ENCODE measurements at regions not wholly inside any gene's neighbourhood (a gene's known extent, or its start where the extent isn't known, plus 50 kb on each side); places are given as distances from the start of the nearest gene placed in this dataset.

DNA sequence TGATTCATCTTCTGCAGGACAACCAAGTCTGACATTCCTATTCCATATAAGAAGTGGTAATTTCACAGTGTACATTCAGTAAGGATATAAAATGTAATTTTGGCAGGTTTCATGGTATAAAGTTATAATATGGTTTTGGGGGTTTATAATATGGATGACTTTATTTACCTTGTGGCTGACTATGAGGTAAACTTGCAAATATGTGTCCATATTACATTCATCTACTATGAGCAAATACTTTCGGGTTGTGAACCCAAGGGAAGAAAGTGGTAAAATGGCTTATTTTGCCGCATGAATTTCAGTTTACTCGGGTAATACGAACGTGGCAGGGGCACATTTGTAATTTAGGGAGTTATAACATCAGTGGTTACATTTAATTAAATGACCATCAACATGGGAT lies 86.7 kb upstream of the TNFSF11 start:
- H3K36me3 ChIP-seq (ENCODE audit: insufficient read depth in 1 of 2, low read depth in 1 of 2) = no peaks in the 10 kb centered on the region
- H3K27me3 ChIP-seq (ENCODE audit: insufficient read depth in 3 of 3, low read length in 2 of 3) = peaks cover 0 to 2% (median 0%) of the 10 kb centered on the region in 3 donors
- H3K4me3 ChIP-seq = no peak overlapping the region
- no peaks in the 10 kb centered on the region for H3K9me3 ChIP-seq
- no peak for ATAC-seq
- TF ChIP-seq, protein P1, sequence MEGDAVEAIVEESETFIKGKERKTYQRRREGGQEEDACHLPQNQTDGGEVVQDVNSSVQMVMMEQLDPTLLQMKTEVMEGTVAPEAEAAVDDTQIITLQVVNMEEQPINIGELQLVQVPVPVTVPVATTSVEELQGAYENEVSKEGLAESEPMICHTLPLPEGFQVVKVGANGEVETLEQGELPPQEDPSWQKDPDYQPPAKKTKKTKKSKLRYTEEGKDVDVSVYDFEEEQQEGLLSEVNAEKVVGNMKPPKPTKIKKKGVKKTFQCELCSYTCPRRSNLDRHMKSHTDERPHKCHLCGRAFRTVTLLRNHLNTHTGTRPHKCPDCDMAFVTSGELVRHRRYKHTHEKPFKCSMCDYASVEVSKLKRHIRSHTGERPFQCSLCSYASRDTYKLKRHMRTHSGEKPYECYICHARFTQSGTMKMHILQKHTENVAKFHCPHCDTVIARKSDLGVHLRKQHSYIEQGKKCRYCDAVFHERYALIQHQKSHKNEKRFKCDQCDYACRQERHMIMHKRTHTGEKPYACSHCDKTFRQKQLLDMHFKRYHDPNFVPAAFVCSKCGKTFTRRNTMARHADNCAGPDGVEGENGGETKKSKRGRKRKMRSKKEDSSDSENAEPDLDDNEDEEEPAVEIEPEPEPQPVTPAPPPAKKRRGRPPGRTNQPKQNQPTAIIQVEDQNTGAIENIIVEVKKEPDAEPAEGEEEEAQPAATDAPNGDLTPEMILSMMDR (IDR thresholded peaks at IDR 0.05) = no peak
- H3K4me1 ChIP-seq = no peaks in the 10 kb centered on the region
- WGBS, 3 donors = 91 to 97% (median 93%) methylated on average over 5 of the region's 5 CpGs
- intact Hi-C loops (cut with DNase I) = no loop called here
- no peak overlapping the region for H3K27ac ChIP-seq
- no peak for DNase-seq

DNA sequence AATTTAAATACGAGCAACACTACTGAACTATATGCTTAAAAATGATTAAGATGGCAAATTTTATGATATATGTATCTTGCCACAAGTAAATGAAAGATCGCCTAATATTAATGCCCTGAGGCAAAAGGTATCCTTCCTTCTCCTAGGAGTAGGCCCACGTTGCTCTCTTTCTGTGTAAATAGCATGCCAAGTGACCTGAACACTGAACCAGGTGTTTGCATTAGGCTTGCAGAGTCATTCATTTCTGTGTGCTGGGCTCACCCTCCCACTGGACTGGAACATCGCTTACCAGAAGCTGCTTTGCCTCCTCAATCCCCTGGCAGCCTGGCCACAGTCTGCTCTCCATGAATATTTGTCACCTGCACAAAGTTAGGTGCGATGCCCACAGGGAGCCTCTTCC lies 83.3 kb upstream of the TNFSF11 start:
- no peak for DNase-seq
- Histone ChIP-seq H3K27ac (no peak overlapping the region), H3K4me1 (no peaks in the 10 kb centered on the region), H3K36me3 (ENCODE audit: insufficient read depth in 1 of 2, low read depth in 1 of 2) (no peaks in the 10 kb centered on the region), H3K4me3 (no peak overlapping the region), H3K27me3 (ENCODE audit: insufficient read depth in 3 of 3, low read length in 2 of 3) (peaks cover 0 to 2% (median 0%) of the 10 kb centered on the region in 3 donors), H3K9me3 (no peaks in the 10 kb centered on the region)
- 66 to 69% (median 69%) methylated on average over 5 of the region's 5 CpGs for WGBS, 3 donors
- no peak for ATAC-seq
- TF ChIP-seq, protein P1 (IDR thresholded peaks at IDR 0.05) = no peak
- intact Hi-C loops (cut with DNase I) = no loop called here

DNA sequence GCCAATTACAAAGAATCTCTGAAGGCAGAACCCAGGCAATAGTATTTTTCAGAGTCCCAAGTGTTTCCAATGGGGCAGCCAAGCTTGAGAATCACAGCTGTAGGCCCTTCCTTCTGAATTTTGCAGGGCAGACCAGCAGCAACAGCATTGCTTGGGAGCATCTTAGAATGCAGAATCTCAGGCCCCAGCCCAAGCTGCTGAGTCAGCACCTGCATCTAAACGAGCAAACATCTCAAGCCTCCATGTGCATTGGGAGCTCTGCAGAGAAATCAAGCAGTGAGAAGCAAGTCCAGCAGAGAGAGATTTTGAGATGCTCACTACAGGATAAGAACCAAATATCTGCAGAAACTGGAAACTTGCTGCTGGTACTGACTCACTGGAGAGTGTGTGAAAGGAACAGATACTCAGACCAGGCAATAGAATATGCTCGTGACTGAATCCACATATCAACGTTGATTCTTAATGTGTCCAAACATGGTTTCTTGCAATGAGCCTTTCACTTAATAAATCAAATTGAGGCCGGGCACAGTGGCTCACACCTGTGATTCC lies 81.5 kb upstream of the TNFSF11 start:
- H3K36me3 ChIP-seq (ENCODE audit: insufficient read depth in 1 of 2, low read depth in 1 of 2) = no peaks in the 10 kb centered on the region
- no peak overlapping the region for H3K4me3 ChIP-seq
- DNase-seq (no peak), ATAC-seq (no peak)
- H3K9me3 ChIP-seq = no peaks in the 10 kb centered on the region
- WGBS, 3 donors = 74 to 78% (median 78%) methylated on average over 4 of the region's 4 CpGs
- TF ChIP-seq, protein P1 (IDR thresholded peaks at IDR 0.05) = no peak
- H3K27me3 ChIP-seq (ENCODE audit: insufficient read depth in 3 of 3, low read length in 2 of 3) = peaks cover 0 to 2% (median 0%) of the 10 kb centered on the region in 3 donors
- intact Hi-C loops (cut with DNase I) = no loop called here
- no peak overlapping the region for H3K27ac ChIP-seq
- no peaks in the 10 kb centered on the region for H3K4me1 ChIP-seq

DNA sequence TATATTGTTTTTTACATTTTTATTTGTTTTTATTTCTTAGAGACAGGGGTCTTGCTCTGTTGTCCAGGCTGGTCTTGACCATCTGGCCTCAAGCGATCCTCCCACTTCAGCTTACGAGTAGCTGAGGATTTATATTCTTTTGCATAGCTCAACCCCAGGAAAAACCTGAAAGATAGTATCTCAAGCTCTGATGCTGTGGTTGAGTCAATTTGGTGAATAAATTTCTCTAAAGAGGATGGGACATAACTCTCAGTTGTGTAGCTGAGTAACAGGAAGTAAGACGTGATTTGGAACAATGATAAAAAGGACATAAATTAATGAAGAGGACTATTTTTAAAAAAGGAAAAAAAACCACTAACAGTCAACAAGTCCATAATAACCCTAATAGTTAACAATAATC lies 79.8 kb upstream of the TNFSF11 start:
- Histone ChIP-seq H3K4me3 (no peak overlapping the region), H3K36me3 (ENCODE audit: insufficient read depth in 1 of 2, low read depth in 1 of 2) (no peaks in the 10 kb centered on the region), H3K27ac (no peak overlapping the region), H3K4me1 (no peaks in the 10 kb centered on the region), H3K9me3 (peaks cover 4% of the 10 kb centered on the region), H3K27me3 (ENCODE audit: insufficient read depth in 3 of 3, low read length in 2 of 3) (peaks cover 0 to 2% (median 0%) of the 10 kb centered on the region in 3 donors)
- ATAC-seq (no peak), DNase-seq (no peak)
- 64 to 77% (median 65%) methylated on average over 3 of the region's 3 CpGs for WGBS, 3 donors
- TF ChIP-seq, protein P1 (IDR thresholded peaks at IDR 0.05) = no peak
- intact Hi-C loops (cut with DNase I) = no loop called here

DNA sequence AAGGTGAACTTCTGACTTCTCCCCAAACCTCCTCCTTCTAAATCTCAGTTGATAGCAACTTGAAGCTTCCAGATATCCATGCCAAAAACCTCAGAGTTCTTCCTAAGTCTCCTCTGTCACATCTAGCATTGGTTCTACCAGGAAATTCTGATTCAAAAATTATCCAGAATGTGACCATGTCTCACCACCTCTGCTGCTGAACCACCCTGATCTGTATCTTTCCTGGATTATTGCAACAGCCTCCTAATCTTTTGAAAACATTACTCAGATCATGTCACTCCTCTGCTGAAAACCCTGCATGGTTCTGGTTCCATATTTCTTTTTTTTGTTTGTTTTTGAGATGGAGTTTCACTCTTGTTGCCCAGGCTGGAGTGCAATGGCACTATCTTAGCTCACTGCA lies 78.7 kb upstream of the TNFSF11 start:
- Histone ChIP-seq H3K27me3 (ENCODE audit: insufficient read depth in 3 of 3, low read length in 2 of 3) (peaks cover 0 to 2% (median 0%) of the 10 kb centered on the region in 3 donors), H3K9me3 (peaks cover 4% of the 10 kb centered on the region), H3K36me3 (ENCODE audit: insufficient read depth in 1 of 2, low read depth in 1 of 2) (no peaks in the 10 kb centered on the region), H3K27ac (no peak overlapping the region), H3K4me3 (no peak overlapping the region), H3K4me1 (no peaks in the 10 kb centered on the region)
- ATAC-seq (no peak), DNase-seq (no peak)
- TF ChIP-seq, protein P1 (IDR thresholded peaks at IDR 0.05) = no peak
- intact Hi-C loops (cut with DNase I) = no loop called here

All from psoas muscle (tissue), 7 donors.